ENCODE measurements at regions not wholly inside any gene's neighbourhood (a gene's known extent, or its start where the extent isn't known, plus 50 kb on each side); places are given as distances from the start of the nearest gene placed in this dataset.
A peak's percentile ranks its signal among the peaks of the same experiment; 100 is the strongest.

DNA sequence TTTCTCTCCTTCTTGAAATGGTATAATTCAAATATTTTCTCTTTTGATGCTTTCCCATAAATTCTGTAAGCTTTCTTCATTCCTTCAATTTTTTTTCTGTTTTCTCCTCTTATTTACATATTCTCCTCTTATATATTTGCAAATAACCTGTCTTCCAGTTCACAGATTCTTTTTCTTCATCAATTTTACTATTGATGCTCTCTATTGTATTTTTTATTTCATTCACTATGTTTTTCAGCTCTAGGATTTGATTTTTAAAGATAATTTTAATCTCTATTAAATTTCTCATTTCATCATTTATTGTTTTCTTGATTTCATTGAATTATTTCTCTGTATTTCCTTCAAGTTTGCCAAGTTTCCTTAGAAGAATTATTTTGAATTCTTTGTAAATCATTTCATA is 54.0 kb upstream of the PRPS1L1 start:
- no peak overlapping the region for H3K27ac ChIP-seq
- H3K36me3 ChIP-seq = no peaks in the 10 kb centered on the region
- no peaks in the 10 kb centered on the region for H3K9me3 ChIP-seq
- peaks cover 9% of the 10 kb centered on the region for H3K4me1 ChIP-seq
- H3K27me3 ChIP-seq = no peaks in the 10 kb centered on the region
- H3K4me3 ChIP-seq = no peak overlapping the region
- intact Hi-C loops (cut with DNase I) = no loop called here
- no peak for DNase-seq (ENCODE audit: extremely low spot score in 2 of 2)
- TF ChIP-seq POLR2A (IDR thresholded peaks at IDR 0.05) (no peak), POLR2AphosphoS5 (IDR thresholded peaks at IDR 0.05; ENCODE audit: insufficient read depth in 1 of 2, low read depth in 1 of 2) (no peak), CTCF (IDR thresholded peaks at IDR 0.05) (no peak)

- peaks cover 11% of the 10 kb centered on the region for H3K4me1 ChIP-seq
- no peak overlapping the region for H3K4me3 ChIP-seq
- H3K36me3 ChIP-seq = no peaks in the 10 kb centered on the region
- no peak overlapping the region for H3K27ac ChIP-seq
- H3K9me3 ChIP-seq = no peaks in the 10 kb centered on the region
- intact Hi-C loops (cut with DNase I) = no loop called here
- TF ChIP-seq CTCF (IDR thresholded peaks at IDR 0.05) = no peak
- TF ChIP-seq POLR2A (IDR thresholded peaks at IDR 0.05) = no peak
- no peak for TF ChIP-seq POLR2AphosphoS5 (IDR thresholded peaks at IDR 0.05; ENCODE audit: insufficient read depth in 1 of 2, low read depth in 1 of 2)
- no peaks in the 10 kb centered on the region for H3K27me3 ChIP-seq
- no peak for DNase-seq (ENCODE audit: extremely low spot score in 2 of 2)
These were observed 54.5 kb upstream of the PRPS1L1 start for GRCh38 chr7:18082169-18082568.

DNA sequence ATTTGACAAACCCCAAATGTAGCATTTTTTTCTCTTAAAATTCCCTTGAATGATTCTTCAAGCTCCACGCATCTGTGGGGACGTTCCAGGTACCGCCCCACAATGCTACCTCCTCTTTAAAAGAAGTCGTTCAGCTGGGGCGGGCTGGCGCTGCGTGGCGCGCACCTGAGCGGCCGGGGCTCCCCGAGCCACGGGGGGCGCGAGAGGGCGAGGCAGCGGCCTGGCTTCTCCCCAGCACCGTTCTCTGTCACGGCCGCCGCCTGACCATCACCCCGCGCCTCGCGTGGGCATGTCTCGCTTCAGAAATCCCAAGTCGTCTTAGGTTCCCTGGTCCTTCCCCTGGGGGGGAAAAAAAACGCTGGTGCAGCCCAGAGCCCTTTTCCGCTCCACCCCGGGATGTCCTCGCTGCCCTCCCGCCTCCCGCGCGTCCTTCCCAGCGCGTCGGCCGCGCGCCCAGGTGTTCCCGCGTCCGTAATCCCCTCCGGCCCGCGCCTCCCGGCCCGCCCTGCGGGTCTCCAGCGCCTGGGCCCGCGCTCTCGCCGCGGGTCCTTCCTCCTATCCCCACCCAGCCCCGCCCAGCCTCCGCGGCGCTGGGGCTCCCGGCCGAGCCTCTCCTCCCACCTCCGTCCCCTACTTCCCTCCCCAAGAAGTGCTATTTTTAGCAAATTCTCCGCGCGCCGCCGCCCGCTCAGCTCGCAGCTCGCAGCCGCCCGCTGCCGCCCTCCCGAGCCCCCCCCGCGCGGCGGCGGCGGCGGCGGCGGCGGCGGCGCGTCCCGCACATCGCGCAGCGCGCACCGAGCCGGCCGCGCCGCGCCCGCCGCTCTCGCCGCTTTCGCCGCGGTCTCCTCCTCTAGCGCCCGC is 58.7 kb upstream of the PRPS1L1 start:
- Histone ChIP-seq H3K27ac (peak overlapping the region; percentile 71), H3K36me3 (no peaks in the 10 kb centered on the region), H3K9me3 (no peaks in the 10 kb centered on the region), H3K4me1 (peaks cover 17% of the 10 kb centered on the region), H3K27me3 (no peaks in the 10 kb centered on the region), H3K4me3 (peak overlapping the region; percentile 58 to 60)
- intact Hi-C loops (cut with DNase I) = no loop called here
- TF ChIP-seq POLR2A (IDR thresholded peaks at IDR 0.05) (no peak), CTCF (IDR thresholded peaks at IDR 0.05) (no peak), POLR2AphosphoS5 (IDR thresholded peaks at IDR 0.05; ENCODE audit: insufficient read depth in 1 of 2, low read depth in 1 of 2) (no peak)
- no peak for DNase-seq (ENCODE audit: extremely low spot score in 2 of 2)

DNA sequence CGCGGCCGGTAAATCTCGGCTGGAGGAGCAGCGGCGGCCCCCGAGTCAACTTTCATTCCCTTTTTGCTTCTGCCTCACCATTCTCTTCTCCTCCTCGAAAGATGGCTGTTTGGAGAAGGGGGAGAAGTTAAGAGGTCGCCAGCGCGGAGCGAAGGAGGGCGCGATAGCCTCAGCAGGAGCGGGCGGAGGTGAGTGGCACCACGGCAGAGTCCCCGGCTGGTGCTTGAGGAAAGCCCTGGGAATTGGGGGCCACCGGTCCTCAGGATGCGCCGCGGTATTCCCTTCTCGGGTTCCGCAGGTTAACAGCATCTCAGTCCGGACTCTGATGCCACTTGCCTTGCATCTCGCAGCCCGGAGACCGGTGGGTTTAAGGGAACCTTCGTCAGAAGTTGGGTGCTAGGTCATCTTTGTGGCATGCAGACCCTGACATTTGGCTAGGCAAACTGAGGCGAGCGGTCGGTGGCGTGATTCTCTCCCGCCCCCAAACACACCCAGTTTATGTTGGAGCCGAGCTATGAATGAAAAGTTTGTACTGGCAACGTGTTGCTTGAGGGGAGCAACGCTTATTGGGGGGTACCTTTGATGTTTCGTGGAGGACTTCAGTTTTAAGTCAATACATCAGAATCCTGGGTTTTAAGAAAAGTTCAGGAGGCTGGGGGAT is 59.5 kb upstream of the PRPS1L1 start:
- no peaks in the 10 kb centered on the region for H3K36me3 ChIP-seq
- H3K27ac ChIP-seq = peak overlapping the region; percentile 71
- intact Hi-C loops (cut with DNase I) = no loop called here
- no peak for DNase-seq (ENCODE audit: extremely low spot score in 2 of 2)
- TF ChIP-seq CTCF (IDR thresholded peaks at IDR 0.05) (no peak), POLR2A (IDR thresholded peaks at IDR 0.05) (no peak), POLR2AphosphoS5 (IDR thresholded peaks at IDR 0.05; ENCODE audit: insufficient read depth in 1 of 2, low read depth in 1 of 2) (no peak)
- peak overlapping the region; percentile 58 to 60 for H3K4me3 ChIP-seq
- H3K4me1 ChIP-seq = peaks cover 17% of the 10 kb centered on the region
- H3K9me3 ChIP-seq = no peaks in the 10 kb centered on the region
- no peaks in the 10 kb centered on the region for H3K27me3 ChIP-seq

GRCh38 chr7:18087687-18088078 is 60.0 kb upstream of the PRPS1L1 start:
- TF ChIP-seq POLR2AphosphoS5 (IDR thresholded peaks at IDR 0.05; ENCODE audit: insufficient read depth in 1 of 2, low read depth in 1 of 2) = no peak
- no peak for TF ChIP-seq CTCF (IDR thresholded peaks at IDR 0.05)
- no peak for TF ChIP-seq POLR2A (IDR thresholded peaks at IDR 0.05)
- no peak for DNase-seq (ENCODE audit: extremely low spot score in 2 of 2)

More at GRCh38 chr7:18087687-18088078, 60.0 kb upstream of the PRPS1L1 start:
- Histone ChIP-seq H3K4me3 (peak overlapping the region; percentile 58 to 60), H3K4me1 (peaks cover 17% of the 10 kb centered on the region), H3K9me3 (no peaks in the 10 kb centered on the region), H3K27me3 (no peaks in the 10 kb centered on the region), H3K36me3 (no peaks in the 10 kb centered on the region), H3K27ac (peak overlapping the region; percentile 71)
- intact Hi-C loops (cut with DNase I) = no loop called here
